HG03521 (cell line): ENCODE measurements at regions not wholly inside any gene's neighbourhood (a gene's known extent, or its start where the extent isn't known, plus 50 kb on each side); places are given as distances from the start of the nearest gene placed in this dataset.

Experiments used
- ATAC-seq: cut with Tn5 transposase; IDR thresholded peaks from one replicate; pipeline ENCODE4 v1.9.1; 2021; ENCODE audit warnings: mild to moderate bottlenecking, moderate library complexity; ENCODE audit not compliant: unreplicated experiment

DNA sequence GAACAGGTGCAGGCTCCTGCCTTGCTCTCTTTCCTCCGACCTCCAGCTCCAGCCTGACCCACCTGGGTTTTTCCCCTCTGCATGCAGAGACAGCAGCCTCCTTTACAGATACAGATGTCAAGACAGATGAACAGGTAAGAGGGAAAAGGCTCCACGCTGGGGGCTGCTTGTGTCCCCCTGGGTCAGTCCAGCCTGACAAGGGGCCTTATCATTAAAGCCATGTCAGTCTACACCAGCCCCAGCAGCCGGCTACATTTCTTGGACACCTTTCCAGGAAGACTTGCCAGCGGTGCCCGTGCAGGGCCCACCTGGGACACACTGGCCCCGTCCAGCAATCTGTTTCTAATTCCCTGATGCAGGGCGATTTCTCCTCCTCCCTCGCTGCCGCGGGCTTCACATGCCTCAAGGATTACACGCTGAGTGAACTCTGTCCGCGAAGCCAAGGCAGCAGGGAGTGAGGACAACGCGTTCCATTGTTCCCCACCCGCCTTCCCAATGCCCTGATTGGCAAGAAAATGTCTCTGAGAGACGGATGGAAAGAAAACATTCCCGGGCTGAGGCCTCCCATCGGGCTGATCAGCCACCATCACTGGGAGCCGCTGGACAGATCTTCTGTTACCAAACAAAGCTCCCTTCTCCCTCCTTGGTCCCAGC, 184.7 kb downstream of the C16orf95 start:
- no peak for ATAC-seq

DNA sequence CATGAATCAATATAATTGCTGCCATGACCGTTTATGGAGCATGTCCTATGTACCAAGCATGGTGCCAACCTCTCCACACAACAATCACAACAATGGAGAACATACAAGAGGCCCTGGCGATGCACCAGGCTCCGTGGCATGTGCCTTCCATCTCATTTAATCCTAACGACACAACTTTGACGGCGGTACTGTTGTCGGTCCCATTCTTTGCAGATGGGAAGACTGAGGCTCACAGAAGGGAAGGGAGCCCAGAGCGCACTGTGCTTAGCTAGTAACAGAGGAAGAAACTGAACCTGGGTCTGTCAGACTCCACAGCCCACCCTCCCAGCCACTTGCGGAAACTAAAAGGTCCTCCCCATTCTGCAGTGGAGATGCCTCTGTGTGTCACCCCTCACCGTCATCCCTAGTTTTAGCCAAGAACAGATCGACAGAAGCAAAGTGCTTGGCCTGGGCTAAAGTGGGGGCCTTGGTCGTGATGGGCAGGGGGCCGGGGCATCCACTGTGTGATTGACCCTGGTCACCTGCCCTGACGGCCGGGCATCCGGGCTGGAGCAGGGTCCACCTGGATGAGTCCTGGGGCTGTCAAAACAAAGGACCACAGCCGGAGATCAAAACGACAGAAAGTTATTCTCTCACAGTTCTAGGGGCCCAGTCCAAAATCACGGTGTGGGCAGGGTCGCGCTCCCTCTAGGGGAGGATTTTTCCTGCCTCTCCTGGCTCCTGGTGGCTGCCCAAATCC, 183.9 kb downstream of the C16orf95 start:
- no peak for ATAC-seq

DNA sequence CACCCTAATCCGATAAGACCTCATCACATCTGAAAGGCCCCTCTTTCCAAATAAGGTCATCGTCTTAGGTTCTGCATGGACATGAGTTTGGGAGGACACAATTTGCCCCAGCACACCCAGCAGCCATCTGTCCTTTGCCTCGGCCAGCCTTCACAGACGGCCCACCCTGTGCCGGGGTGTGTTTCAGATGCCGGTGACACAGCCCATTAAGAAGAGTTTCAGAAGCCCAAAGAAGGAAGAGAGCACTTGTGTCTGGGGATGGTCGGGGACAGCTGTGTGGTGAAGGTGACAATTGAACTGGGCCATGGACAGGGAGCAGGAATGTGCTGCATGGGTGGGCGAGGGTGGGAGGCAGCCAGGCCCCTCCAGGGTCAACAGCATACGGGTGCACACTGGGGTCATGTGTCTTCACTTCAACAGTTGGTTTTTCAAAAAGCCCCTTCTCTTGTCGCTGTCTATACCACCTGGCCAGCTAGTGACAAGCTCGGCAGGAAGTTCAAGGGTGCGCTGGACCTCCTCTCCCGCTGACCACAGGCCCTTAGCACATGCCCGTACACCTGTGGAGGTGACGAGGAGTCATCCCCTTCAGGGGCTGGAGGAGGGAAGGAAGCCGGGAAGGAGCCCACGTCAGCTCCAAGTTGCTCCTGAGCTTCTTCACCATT, 183.1 kb downstream of the C16orf95 start:
- ATAC-seq, result no peak

DNA sequence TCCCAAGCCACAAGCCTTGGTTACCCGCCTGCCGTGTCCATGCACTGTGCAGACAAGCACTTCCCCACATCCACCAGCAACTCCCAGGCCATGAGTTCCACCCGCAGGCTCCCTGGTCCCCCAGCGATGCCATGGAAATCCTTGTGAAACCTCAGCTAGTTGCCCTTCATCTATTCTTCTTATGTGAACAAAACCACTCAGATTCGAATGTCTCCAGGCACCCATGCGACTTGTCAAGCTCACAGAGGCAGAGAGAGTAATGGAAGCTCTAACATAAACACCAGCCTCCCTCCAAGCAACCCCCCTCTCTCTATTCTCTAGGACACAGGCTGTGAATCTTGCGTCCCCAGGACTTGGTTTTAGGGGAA, 182.6 kb downstream of the C16orf95 start:
- no peak for ATAC-seq

DNA sequence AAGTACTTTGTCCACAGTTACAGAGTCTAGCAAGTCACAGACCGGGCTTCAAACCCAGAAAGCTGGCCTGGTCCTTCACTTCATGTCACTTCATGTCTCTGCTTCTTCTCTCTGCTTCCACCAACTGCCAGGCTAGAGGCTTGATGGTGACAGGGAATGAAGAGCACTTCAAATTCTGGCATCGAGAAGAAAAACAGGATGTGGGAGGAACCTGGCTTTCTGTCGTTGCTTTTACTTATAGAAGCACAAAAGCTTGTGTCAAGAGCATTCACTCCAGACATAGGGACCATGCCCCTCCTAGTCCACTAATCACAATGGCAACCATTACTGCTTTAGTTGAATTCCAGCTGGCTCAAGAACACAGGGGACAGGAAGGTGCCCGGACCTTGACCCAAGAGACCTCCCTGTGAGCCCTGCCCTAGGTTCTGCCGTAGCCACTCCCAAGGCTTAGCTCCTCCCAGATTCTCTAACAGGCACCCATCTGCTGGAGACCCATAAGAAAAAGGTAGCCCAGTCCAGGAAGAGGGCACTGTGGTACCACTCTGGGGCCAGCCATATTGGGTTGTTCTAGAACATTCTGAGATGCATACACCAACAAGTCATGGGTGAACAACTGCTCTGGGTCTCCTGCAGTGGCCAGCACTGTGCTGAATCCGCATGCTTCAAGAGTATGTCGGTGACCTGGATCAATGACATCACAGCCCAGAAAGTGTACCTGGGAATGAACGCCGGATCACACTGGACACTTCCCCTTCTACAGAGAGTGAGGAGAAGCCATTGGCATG, 181.8 kb downstream of the C16orf95 start:
- no peak for ATAC-seq

DNA sequence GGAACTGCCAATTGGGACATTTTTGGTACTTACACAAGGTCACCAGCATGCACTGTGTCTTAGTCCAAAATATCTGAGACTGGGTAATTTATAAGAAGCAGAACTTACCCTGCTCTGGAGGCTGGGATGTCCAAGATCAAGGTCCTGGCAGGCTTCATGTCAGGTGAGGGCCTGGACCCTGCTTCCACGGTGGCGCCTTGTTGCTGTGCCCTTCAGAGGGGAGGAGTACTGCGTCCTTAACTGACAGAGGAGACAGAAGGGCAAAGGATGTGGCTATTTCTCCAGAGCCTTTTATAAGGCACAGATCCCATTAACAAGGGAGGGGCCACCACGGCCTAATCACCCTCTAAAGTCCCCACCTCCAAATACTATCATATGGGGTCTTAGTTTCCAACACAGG, 178.9 kb downstream of the C16orf95 start:
- no peak for ATAC-seq

DNA sequence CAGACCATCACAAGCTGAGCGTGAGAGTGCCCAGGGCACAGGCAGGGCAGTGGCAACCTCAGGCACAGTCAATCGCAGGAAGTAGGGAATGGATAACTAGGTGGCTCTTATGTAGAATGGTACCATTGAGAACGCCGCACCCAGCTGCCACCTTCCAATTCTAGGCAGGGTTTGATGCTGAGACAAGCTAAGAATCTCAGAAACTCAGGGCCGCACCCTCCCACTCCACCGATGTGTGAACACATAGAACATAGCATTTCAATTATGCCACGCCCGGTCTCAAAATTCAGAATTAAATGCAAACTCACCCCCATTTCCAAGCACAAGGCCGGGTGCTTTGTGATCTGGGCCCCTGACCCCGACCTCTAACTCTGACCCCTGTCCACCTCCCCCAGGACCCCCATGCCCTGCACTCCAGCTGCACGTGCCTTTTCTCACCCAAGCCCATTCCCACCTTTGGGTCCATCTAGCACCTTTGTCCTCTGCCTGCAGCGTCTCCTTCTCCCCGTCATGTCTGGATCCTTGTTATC, 178.4 kb downstream of the C16orf95 start:
- no peak for ATAC-seq

DNA sequence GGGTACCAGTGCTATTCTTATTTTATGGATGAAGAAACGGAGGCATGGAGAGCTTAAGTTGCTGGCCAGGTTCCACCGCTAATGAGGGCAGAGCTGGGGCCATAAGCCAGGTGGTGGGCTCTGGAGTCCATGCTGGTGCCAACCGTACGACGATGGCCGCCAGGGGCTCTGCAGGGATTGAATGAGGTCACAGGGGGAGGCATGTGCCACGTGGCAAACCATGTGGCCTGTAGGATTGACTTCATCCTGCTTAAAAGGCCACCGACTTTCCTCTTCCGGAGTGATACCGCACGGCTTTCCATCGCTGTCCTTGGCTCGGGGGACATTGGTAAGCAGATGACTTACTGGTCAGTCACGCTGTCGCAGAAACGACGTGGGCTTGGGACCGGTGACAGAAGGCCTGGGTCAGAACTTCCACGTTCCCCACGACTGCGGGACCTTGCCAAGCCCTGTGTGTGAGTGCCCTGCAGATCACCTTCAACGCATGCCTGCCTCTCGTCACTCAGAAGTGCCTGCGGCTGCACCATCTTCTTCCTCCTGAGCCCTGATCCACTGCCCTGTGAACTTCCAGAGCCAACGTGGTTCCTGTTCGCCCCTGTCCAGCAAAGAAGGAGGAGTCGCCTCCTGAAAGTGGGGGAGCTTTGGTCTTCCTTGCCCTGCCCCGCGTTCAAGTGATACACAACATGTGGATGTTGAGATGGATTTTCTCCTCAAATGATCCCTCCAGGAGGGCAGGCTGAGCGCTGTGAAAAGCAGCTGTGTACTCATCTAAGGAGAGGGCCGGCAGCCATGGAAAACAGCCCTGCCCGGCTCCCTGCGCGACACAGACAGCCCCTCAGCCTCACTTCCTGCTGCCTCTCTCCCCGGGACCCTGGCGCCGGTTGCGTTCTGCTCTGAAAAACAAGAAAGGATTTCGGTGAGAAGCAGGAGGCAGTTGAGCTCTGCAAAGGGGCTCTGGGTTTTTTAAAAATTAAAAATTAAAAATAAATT, 176.7 kb downstream of the C16orf95 start:
- ATAC-seq, result no peak

DNA sequence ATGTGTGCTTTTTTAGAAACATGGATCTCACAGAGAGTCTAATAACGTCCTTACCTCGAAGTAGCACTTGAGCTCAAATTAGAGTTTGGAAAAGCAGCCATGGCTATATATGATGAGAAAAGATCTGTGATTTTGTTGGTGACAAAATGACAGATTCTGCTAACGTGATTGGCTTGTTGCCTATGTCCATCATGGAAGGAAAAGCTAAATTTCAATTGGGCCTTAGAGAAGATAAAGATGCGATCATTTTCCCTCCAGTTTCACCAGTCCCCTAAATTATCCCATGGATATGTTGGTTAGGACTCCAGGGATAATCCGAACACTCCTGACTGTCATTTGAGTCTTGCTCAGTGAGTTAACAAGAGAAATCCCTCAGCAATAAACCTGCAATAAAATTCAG, 175.8 kb downstream of the C16orf95 start:
- no peak for ATAC-seq

DNA sequence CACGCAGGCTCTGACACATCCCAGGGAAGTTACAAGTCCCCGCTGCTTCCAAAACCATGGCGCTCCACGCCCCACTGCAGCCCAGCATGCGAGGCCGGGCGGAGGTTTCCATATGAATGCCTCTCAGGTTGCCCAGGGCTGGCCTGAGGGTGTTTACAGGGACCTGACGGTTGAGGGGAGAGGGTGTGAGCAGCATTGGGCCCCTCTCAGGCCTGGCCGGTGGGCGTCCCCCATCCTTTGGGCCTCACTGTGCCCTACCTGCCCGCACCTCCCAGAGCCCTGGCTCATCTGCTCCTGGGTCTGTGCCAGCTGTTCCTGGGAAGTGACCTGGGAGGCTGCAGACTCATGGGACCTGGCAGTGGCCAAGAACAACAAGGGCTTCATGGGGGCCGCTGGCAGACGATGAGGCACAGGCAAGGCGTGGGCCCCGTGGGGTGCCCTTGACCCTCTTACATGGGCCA, 173.5 kb downstream of the C16orf95 start:
- no peak for ATAC-seq

DNA sequence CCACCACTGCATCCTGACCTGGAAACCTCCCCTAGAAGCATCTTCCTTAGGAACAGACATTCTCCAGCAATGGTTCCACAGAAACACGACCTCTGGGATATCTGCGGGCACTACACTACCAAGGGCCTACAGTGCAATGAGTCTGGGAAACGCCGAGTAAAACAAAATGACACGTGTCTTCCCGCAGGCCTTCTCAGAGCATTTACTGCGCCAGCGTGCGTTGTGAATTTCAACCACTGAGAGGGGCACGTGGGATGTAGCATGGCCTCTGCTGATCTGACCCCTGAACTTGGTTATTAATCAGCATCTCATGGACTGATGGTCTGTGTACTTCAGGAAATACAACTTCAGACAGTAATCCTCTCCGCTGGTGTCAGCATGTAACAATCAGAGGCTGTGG, 173.0 kb downstream of the C16orf95 start:
- no peak for ATAC-seq

DNA sequence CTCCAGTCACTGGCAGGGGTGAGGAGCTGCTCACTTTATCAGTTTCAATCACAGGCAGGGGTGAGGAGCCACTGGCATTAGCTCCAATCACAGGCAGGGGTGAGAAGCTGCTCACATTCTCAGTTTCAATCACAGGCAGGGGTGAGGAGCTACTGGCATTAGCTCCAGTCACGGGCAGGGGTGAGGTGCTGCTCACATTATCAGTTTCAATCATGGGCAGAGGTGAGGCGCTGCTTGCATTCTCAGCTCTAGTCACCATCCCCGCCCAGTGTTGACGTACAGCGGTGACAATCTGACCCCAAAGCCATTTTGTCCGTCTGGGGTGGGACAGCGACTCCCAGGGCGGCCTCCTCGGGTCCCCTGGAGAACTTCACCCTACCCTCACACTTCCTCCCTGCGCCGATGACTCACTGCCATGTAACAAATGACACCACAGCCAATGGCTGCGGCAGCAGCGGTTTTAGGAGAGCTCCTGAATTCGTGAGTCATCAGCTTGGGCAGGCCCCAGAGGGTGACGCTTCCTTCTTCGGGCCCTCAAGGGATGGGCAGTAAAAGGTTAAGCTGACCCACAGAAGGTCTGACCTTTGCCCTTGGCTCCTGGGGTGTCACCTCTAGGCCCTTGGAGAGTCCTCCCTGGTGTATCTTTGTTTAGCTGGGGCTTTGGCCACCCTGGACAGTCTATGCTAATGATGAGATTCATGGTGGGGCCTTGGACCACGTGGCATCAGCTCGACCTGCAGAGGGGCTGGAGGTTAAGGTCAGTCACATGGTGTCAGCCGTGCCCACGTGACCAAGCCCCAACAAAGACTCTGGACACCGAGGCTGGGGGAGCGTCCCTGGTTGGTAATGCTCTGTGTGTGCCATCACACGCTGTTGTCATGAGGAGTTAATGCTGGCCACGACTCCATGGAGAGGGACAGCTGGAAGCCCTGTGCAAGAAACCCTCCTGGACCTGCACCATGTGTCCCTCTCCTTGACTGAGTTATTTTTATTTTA, 171.7 kb downstream of the C16orf95 start:
- no peak for ATAC-seq

DNA sequence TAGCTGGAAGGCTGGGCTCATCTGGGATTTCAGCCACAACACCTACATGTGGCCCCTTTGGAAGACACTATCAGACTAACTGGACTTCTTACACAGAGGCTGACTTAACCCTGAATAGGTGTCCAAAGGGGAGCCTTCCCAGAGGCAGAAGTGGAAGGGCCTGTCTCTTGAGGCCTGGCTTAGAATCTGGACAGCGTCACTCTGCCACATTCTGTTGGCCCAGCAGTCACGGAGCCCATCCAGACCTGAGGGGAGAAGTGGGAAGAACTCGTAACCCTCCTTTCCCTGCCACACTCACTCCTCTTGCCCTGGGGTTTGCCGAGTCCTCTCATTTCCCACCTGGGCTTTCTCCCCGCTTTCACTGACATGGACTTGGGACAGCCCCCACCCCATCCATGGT, 170.5 kb downstream of the C16orf95 start:
- no peak for ATAC-seq

DNA sequence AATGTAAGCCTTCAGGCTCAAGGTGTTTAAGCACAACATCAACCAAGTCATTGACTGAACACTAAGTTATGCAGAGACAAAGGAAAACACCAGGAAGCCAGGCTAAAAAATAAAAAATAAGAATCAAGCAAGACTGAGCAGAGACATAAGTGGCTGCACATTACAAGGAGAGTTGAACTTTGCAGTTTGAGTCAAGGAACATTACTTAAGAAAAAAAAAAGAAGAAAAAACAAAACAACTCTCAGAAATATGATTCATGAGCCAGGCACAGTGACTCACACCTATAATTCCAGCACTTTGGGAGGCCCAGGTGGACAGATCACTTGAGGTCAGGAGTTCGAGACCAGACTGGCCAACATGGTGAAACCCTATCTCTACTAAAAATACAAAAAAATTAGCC, 168.1 kb downstream of the C16orf95 start:
- no peak for ATAC-seq

DNA sequence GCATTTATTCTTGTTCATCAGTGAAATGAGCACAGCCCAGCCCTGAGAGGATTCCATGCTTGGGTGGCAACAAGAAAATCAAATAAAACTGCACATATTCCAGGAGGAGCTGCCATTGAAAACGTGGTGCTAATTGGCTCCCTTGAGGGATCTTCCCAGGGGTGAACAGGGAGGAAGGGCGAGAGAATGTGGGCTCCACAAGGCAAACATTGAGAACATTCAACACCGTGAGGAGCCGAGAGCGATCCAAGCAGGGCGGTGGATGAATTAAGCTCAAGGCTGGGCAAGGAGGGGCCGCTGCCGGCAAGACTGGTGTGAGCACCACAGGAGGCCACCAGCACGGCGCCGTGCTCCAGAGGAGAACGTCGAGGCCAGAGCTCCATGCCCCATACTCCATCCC, 166.9 kb downstream of the C16orf95 start:
- no peak for ATAC-seq

DNA sequence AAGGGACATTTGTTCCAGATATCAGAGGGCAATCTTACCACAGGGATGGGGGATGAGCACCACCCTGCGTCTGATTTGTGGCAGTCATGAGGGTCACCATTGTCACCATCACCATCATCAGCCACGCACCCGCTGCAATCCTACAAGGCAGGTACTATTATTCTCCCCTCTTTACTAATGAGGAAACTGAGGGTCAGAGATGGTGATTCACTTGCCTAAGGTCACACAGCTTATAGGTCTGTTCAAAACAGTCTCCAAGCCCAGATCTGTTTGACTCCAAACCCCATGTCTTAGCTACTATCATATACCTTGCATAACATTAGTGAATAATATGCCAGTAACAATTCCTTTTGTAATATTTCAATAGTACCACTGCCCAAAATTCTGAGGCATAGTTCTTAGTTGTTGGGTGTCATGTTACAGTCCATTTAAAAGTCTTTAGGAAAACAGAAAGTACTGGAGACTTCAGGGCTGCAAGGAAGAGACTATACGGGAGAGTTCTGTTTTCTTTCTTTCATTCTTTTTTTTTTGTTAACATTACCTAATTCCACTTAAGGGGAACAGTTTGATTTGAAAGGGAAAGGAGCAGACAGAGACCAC, 166.4 kb downstream of the C16orf95 start:
- ATAC-seq, result no peak

DNA sequence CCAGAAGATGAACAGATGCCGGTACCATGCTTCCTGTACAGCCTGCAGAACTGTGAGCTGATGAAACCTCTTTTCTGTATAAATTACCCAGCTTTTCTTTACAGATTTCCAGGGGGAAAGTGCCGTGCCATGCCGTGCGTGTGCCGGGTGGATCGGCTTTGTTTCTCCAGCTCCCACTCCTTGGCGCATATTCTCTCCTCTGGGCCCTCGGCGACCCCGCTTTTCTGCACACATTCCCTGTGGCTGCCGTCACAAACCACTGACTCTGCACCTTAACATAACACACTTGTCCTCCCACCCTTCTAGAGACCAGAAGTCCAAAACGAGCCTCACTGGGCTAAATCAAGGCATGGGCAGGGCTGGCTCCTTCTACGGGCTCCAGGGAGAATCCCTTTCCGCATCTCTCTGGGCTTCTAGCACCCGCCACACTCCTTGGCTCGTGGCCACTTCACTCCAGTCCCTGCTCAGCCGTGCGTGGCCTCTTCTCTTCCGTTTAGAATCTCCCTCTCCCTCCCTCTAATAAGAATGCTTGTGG, 164.9 kb downstream of the C16orf95 start:
- ATAC-seq, result no peak

DNA sequence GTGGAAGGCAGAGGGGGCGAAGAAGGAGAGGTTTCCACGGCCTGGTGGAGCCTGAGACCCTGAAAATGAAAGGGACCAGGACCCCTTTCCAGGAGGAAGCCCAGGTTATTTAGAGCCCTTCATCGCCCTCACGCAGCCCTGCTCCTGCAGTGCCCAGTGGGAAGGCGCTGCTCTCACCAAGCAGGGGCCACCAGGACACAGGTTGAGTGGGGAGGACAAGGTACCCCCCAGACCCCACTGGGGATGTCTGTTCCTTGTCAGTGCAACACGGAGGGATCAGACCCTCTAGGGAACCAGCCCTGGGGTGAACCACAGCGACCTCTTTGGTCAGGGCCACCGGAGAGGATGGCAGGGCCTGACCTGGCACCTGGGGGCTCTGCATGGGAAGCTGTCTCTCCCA, 163.9 kb downstream of the C16orf95 start:
- no peak for ATAC-seq
